ENCODE measurements at regions not wholly inside any gene's neighbourhood (a gene's known extent, or its start where the extent isn't known, plus 50 kb on each side); places are given as distances from the start of the nearest gene placed in this dataset.

GRCh38 chr17:52681480-52681879, 523.0 kb upstream of the CA10 start:
- TF ChIP-seq CTCF (IDR thresholded peaks at IDR 0.05) (no peak), POLR2A (IDR thresholded peaks at IDR 0.05) (no peak)
